Calu3 (cell line): ENCODE measurements at regions not wholly inside any gene's neighbourhood (a gene's known extent, or its start where the extent isn't known, plus 50 kb on each side); places are given as distances from the start of the nearest gene placed in this dataset.

Experiments
- BruUV-seq: library from RNA; stranded (reverse); fragments of 400-500 nt; replicated peaks from 2 replicates; lab custom pipeline; 2021; lab: Mats Ljungman, UMichigan
- CTCF ChIA-PET: fragments of 300-600 bp; sonication (Branson Sonifier 250); formaldehyde crosslinking; loops from one replicate; lab custom pipeline; 2022; ENCODE audit warnings: antibody characterized with exemption; lab: Charles Lee
- DNase-seq: peaks from one replicate; pipeline ENCODE4 v3.0.0; 2022
- H3K27ac Mint-ChIP-seq: one replicate; pipeline ENCODE4 v1.8.0; 2022; ENCODE audit warnings: mixed read lengths; ENCODE audit not compliant: unreplicated experiment
- H3K27me3 Mint-ChIP-seq: one replicate; pipeline ENCODE4 v1.8.0; 2022; ENCODE audit warnings: mixed read lengths; ENCODE audit not compliant: unreplicated experiment
- H3K36me3 Mint-ChIP-seq: one replicate; pipeline ENCODE4 v1.8.0; 2022; ENCODE audit warnings: mild to moderate bottlenecking, moderate library complexity, mixed read lengths; ENCODE audit not compliant: insufficient read depth, unreplicated experiment
- H3K4me1 Mint-ChIP-seq: one replicate; pipeline ENCODE4 v1.8.0; 2022; ENCODE audit warnings: mild to moderate bottlenecking, low read depth, mixed read lengths; ENCODE audit not compliant: unreplicated experiment
- H3K4me3 Mint-ChIP-seq: one replicate; pipeline ENCODE4 v1.8.0; 2022; ENCODE audit warnings: mild to moderate bottlenecking, low read depth, moderate library complexity, mixed read lengths; ENCODE audit not compliant: unreplicated experiment
- H3K9me3 Mint-ChIP-seq: one replicate; pipeline ENCODE4 v1.8.0; 2022; ENCODE audit warnings: low read depth, mixed read lengths; ENCODE audit not compliant: unreplicated experiment
- CTCF ChIP-seq: fragments of 200-600 bp; IDR thresholded peaks from one replicate; pipeline ENCODE4 v1.8.0; 2022; ENCODE audit warnings: antibody characterized with exemption; ENCODE audit not compliant: unreplicated experiment
- intact Hi-C: fragments of 100-400 bp; cut with micrococcal nuclease; formaldehyde crosslinking; loops from one replicate; pipeline ENCODE4 v1.10.0; 2022; ENCODE audit not compliant: unreplicated experiment

- CTCF ChIA-PET = no interaction called here
- Mint-ChIP-seq H3K27me3 (no peaks in the 10 kb centered on the region), H3K27ac (no peak overlapping the region), H3K4me3 (no peak overlapping the region), H3K36me3 (no peaks in the 10 kb centered on the region), H3K9me3 (no peaks in the 10 kb centered on the region), H3K4me1 (no peaks in the 10 kb centered on the region)
- no peak for DNase-seq
- BruUV-seq = no TSS peak
- TF ChIP-seq CTCF = no peak
- intact Hi-C loops = no loop called here
Observed at GRCh38 chr6:141866731-141867497, 265.8 kb upstream of the GJE1 start.

GRCh38 chr6:141851063-141851462 lies 281.7 kb upstream of the GJE1 start:
- no peak for TF ChIP-seq CTCF
- Mint-ChIP-seq H3K27ac (no peak overlapping the region), H3K4me3 (no peak overlapping the region), H3K9me3 (no peaks in the 10 kb centered on the region), H3K36me3 (peaks cover 5% of the 10 kb centered on the region), H3K4me1 (no peaks in the 10 kb centered on the region), H3K27me3 (no peaks in the 10 kb centered on the region)
- intact Hi-C loops = no loop called here
- no TSS peak for BruUV-seq
- CTCF ChIA-PET = no interaction called here
- DNase-seq = no peak

- no peak overlapping the region for H3K27ac Mint-ChIP-seq
- no peak for DNase-seq
- intact Hi-C loops = no loop called here
- BruUV-seq = no TSS peak
- no peak overlapping the region for H3K4me3 Mint-ChIP-seq
- no peaks in the 10 kb centered on the region for H3K27me3 Mint-ChIP-seq
- H3K9me3 Mint-ChIP-seq = no peaks in the 10 kb centered on the region
- no peaks in the 10 kb centered on the region for H3K4me1 Mint-ChIP-seq
- H3K36me3 Mint-ChIP-seq = no peaks in the 10 kb centered on the region
- CTCF ChIA-PET = no interaction called here
- TF ChIP-seq CTCF = no peak
Observed at GRCh38 chr6:141848029-141848890, 284.5 kb upstream of the GJE1 start.

GRCh38 chr6:141846639-141847038 lies 286.1 kb upstream of the GJE1 start:
- DNase-seq = no peak
- H3K27ac Mint-ChIP-seq = no peak overlapping the region
- no peaks in the 10 kb centered on the region for H3K36me3 Mint-ChIP-seq
- intact Hi-C loops = no loop called here
- no peaks in the 10 kb centered on the region for H3K27me3 Mint-ChIP-seq
- H3K4me1 Mint-ChIP-seq = no peaks in the 10 kb centered on the region
- CTCF ChIA-PET = no interaction called here
- no TSS peak for BruUV-seq
- no peak for TF ChIP-seq CTCF
- no peak overlapping the region for H3K4me3 Mint-ChIP-seq
- H3K9me3 Mint-ChIP-seq = no peaks in the 10 kb centered on the region
